ENCODE measurements at regions not wholly inside any gene's neighbourhood (a gene's known extent, or its start where the extent isn't known, plus 50 kb on each side); places are given as distances from the start of the nearest gene placed in this dataset.
A peak's percentile ranks its signal among the peaks of the same experiment; 100 is the strongest.

DNA sequence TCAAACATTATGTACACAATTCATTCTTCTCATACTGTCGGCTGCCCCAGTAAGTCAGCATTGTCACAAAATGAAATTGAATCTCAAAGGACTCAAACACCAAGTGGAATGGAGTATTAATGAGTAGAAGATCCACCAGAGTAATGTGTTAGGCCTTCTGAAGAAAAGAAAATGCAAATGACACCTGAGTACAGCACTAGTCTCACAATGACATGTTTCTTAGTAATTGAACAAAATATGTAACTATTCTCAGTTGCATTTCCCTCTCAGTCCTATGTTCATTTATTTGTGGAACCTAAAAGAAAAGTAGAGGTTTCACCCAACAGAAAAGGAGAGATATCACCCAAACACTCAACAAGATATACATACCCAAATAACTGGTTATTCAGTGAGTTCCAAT is 283.9 kb upstream of the THBS1 start:
- no peaks in the 10 kb centered on the region for H3K36me3 ChIP-seq
- TF ChIP-seq, protein P1, sequence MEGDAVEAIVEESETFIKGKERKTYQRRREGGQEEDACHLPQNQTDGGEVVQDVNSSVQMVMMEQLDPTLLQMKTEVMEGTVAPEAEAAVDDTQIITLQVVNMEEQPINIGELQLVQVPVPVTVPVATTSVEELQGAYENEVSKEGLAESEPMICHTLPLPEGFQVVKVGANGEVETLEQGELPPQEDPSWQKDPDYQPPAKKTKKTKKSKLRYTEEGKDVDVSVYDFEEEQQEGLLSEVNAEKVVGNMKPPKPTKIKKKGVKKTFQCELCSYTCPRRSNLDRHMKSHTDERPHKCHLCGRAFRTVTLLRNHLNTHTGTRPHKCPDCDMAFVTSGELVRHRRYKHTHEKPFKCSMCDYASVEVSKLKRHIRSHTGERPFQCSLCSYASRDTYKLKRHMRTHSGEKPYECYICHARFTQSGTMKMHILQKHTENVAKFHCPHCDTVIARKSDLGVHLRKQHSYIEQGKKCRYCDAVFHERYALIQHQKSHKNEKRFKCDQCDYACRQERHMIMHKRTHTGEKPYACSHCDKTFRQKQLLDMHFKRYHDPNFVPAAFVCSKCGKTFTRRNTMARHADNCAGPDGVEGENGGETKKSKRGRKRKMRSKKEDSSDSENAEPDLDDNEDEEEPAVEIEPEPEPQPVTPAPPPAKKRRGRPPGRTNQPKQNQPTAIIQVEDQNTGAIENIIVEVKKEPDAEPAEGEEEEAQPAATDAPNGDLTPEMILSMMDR (IDR thresholded peaks at IDR 0.05) = no peak
- TF ChIP-seq EP300 (IDR thresholded peaks at IDR 0.05) = no peak
- TF ChIP-seq POLR2AphosphoS5 (IDR thresholded peaks at IDR 0.05) = no peak
- no peak for TF ChIP-seq POLR2A (IDR thresholded peaks at IDR 0.05)
- no peak overlapping the region for H3K4me3 ChIP-seq
- no peak for DNase-seq
- WGBS, 2 donors = 29 to 96% methylated on average over 1 of the region's 1 CpG
- ATAC-seq (ENCODE audit: low FRiP score in 2 of 2) = no peak
- no peaks in the 10 kb centered on the region for H3K27me3 ChIP-seq
- H3K4me1 ChIP-seq = peaks cover 0 to 8% (median 3%) of the 10 kb centered on the region in 4 donors
- no peak overlapping the region for H3K27ac ChIP-seq
- no peaks in the 10 kb centered on the region for H3K9me3 ChIP-seq

DNA sequence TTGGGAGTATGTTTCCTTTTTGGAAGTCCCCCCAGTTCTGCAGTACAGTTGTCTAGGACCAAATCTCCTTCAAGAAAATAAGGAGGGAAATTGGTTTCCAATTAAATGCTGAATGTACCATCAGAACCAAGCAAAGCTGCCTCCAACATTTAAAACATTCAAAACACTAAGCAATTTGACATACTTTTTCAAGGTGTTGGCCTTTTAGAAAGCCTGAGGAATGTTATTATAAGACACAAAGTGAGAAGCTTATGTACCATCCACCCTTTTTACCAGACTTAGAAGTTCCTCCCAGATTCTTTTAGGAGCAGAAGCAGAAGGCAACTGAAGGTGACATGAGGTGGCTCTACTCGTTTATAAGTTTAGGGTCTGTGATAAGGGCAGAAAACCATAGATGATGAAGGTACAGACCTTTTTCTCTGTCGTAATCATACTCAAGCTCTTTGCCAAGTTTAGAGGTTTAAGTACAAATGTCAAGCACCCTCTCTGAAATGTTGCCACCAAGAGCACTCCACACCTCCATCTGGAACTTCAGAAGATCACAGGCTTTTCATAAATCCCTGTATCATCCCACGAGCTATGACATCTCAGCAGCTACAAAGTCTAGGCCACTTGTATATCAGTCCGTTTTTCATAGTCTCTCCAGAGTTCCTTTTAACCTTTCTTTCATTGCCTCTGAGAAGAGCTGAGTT is 282.5 kb upstream of the THBS1 start:
- ATAC-seq (ENCODE audit: low FRiP score in 2 of 2) (peak in 1 of 2 donors; percentile 46), DNase-seq (no peak)
- no peaks in the 10 kb centered on the region for H3K36me3 ChIP-seq
- TF ChIP-seq EP300 (IDR thresholded peaks at IDR 0.05) (no peak), POLR2A (IDR thresholded peaks at IDR 0.05) (no peak), POLR2AphosphoS5 (IDR thresholded peaks at IDR 0.05) (no peak)
- TF ChIP-seq, protein P1 (IDR thresholded peaks at IDR 0.05) = no peak
- H3K27me3 ChIP-seq = no peaks in the 10 kb centered on the region
- no peak overlapping the region for H3K27ac ChIP-seq
- WGBS, 2 donors = 61 to 65% methylated on average over 4 of the region's 4 CpGs
- H3K9me3 ChIP-seq = no peaks in the 10 kb centered on the region
- H3K4me3 ChIP-seq = no peak overlapping the region
- peaks cover 0 to 8% (median 3%) of the 10 kb centered on the region in 4 donors for H3K4me1 ChIP-seq

DNA sequence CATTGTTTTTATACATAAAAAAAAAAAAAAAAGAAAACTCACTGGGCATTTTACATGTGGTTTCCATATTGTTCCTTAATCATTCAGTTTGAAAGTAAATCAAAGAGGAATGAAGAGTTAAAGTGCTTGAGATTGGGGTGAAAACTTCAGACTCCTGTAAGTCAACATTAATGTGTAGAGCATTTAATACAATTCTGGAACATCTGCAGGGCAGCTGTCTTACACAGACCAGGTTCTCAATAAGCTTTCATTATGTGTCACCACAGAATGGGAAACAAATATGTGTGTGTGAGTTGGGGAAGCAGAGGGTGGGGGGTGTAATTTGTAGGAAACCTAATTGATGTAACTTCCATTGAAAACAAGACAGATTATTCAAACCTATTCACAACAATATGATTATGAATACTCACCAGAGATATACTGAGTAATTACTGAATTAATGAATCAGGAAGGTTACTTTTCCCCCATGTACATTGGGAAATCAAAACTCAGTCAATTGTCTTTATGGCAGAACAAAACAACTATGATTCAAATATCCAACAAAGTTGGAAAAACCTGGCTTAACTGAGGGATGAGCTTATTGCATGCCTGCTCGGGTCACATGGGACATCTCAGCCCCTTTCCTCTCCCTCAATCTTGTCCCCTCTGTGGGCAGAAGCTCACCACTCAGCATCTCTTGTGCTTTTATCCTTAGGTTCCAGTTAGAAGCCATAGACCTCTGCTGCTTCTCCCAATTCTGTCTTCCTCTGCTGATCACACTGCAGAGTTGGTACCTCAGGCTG is 281.2 kb upstream of the THBS1 start:
- WGBS, 2 donors = 89 to 90% methylated on average over 1 of the region's 1 CpG
- Histone ChIP-seq H3K4me3 (no peak overlapping the region), H3K27ac (no peak overlapping the region), H3K36me3 (no peaks in the 10 kb centered on the region), H3K4me1 (peaks cover 0 to 8% (median 3%) of the 10 kb centered on the region in 4 donors), H3K9me3 (no peaks in the 10 kb centered on the region), H3K27me3 (no peaks in the 10 kb centered on the region)
- ATAC-seq (ENCODE audit: low FRiP score in 2 of 2) (no peak), DNase-seq (no peak)
- TF ChIP-seq POLR2A (IDR thresholded peaks at IDR 0.05) (no peak), POLR2AphosphoS5 (IDR thresholded peaks at IDR 0.05) (no peak), EP300 (IDR thresholded peaks at IDR 0.05) (no peak)
- TF ChIP-seq, protein P1 (IDR thresholded peaks at IDR 0.05) = no peak

DNA sequence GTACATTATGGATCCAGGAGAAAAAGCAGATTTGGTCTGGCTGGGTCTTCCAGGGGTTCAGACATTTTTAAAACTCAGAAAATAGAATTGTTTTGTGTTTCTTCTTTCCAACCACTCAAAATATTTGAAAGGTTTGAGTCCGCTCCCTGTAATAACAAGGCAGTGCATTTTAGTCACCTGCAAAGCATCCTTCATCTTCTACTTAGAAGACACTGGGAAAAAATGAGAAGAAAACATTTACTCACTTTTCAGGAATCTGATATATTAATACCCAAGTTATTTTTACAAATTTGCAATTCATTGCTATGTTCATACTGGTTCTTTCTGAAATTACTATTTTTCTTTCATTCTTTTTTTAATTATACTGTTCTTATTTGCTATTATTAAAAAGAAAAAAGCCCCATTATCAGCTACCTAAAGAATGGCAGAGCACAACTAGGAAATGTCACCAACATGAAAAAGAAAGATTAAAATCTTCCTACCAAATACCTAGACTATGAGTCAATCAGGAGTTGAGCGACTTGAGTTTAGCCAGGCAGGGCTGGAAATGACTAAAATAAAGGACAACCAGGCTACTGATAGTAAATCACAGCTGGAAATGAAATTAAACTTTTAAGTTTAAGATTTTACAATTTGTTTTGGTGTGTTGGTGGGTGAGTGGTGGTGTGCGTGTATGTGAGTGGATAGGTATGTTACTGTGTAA is 280.3 kb upstream of the THBS1 start:
- Histone ChIP-seq H3K4me1 (peaks cover 0 to 8% (median 3%) of the 10 kb centered on the region in 4 donors), H3K9me3 (no peaks in the 10 kb centered on the region), H3K27ac (peak overlapping the region in 1 of 4 donors; percentile 64), H3K27me3 (no peaks in the 10 kb centered on the region), H3K4me3 (no peak overlapping the region), H3K36me3 (no peaks in the 10 kb centered on the region)
- DNase-seq (no peak), ATAC-seq (ENCODE audit: low FRiP score in 2 of 2) (no peak)
- WGBS, 2 donors = 85 to 87% methylated on average over 3 of the region's 3 CpGs
- TF ChIP-seq, protein P1 (IDR thresholded peaks at IDR 0.05) = no peak
- TF ChIP-seq POLR2A (IDR thresholded peaks at IDR 0.05) (no peak), POLR2AphosphoS5 (IDR thresholded peaks at IDR 0.05) (no peak), EP300 (IDR thresholded peaks at IDR 0.05) (no peak)
